HUES64 (cell line): ENCODE measurements at regions not wholly inside any gene's neighbourhood (a gene's known extent, or its start where the extent isn't known, plus 50 kb on each side); places are given as distances from the start of the nearest gene placed in this dataset.
A peak's percentile ranks its signal among the peaks of the same experiment; 100 is the strongest.

Experiments used
- H3K27ac ChIP-seq: 2 replicates; pipeline ENCODE4 v1.7.0; 2013; ENCODE audit warnings: low read depth, low read length, inconsistent platforms
- H3K27me3 ChIP-seq: 2 replicates; pipeline ENCODE4 v1.6.1; 2013; ENCODE audit warnings: mild to moderate bottlenecking, low read length; ENCODE audit not compliant: insufficient read depth
- H3K36me3 ChIP-seq: 2 replicates; pipeline ENCODE4 v1.6.1; 2013; ENCODE audit warnings: mild to moderate bottlenecking, low read length; ENCODE audit not compliant: insufficient read depth
- H3K4me1 ChIP-seq: 2 replicates; pipeline ENCODE4 v1.6.1; 2013; ENCODE audit warnings: mild to moderate bottlenecking, low read length, moderate library complexity; ENCODE audit not compliant: insufficient read depth
- H3K4me3 ChIP-seq: 2 replicates; pipeline ENCODE4 v1.5.1; 2013; ENCODE audit warnings: mild to moderate bottlenecking, low read length, moderate library complexity
- H3K9ac ChIP-seq: 2 replicates; pipeline ENCODE4 v1.6.1; 2013; ENCODE audit warnings: mild to moderate bottlenecking, low read depth, low read length
- H3K9me3 ChIP-seq: 2 replicates; pipeline ENCODE4 v1.6.1; 2013; ENCODE audit warnings: low read depth, low read length; ENCODE audit not compliant: insufficient read depth
- WGBS: fragments of 150-250, 120-280 bp; methylation state at CpG from one replicate; pipeline ENCODE4 v1.1.7; 2013; ENCODE audit warnings: missing lambda C conversion rate; 5-methylcytosine and 5-hydroxymethylcytosine counted together

GRCh38 chr15:93382200-93382820 lies 293.3 kb upstream of the RGMA start:
- H3K4me3 ChIP-seq, result no peak overlapping the region
- H3K27me3 ChIP-seq, result no peaks in the 10 kb centered on the region
- H3K9ac ChIP-seq, result no peak overlapping the region
- H3K4me1 ChIP-seq, result peaks cover 6% of the 10 kb centered on the region
- H3K9me3 ChIP-seq, result no peaks in the 10 kb centered on the region
- no peak overlapping the region for H3K27ac ChIP-seq
- WGBS, result 73% methylated on average over 9 of the region's 9 CpGs
- H3K36me3 ChIP-seq, result no peaks in the 10 kb centered on the region

GRCh38 chr15:93378558-93378957 lies 289.5 kb upstream of the RGMA start:
- WGBS, result 96% methylated on average over 8 of the region's 8 CpGs
- Histone ChIP-seq H3K4me1 (peaks cover 6% of the 10 kb centered on the region), H3K27ac (no peak overlapping the region), H3K4me3 (no peak overlapping the region), H3K27me3 (no peaks in the 10 kb centered on the region), H3K9ac (no peak overlapping the region), H3K36me3 (no peaks in the 10 kb centered on the region), H3K9me3 (no peaks in the 10 kb centered on the region)

DNA sequence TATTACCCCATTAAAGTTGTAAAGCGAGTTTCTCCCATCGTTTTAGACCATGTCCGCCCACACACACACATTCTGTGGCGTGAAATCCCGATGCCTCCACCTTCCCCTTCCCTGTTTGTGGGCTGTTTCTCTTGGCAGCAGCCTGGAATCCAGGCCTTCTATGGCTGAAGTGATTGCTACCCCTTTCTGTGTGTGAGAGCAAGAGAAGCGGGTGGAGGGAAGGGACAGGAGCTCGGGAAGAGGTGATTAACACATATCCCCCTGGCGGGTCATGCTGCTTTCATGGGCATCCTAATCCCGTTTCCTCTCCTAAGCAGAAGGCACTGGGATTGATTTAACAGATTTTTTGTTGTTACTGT lies 283.8 kb upstream of the RGMA start:
- Histone ChIP-seq H3K4me3 (no peak overlapping the region), H3K36me3 (no peaks in the 10 kb centered on the region), H3K9me3 (no peaks in the 10 kb centered on the region), H3K27me3 (no peaks in the 10 kb centered on the region), H3K27ac (no peak overlapping the region), H3K4me1 (no peaks in the 10 kb centered on the region), H3K9ac (no peak overlapping the region)
- 90% methylated on average over 9 of the region's 9 CpGs for WGBS

DNA sequence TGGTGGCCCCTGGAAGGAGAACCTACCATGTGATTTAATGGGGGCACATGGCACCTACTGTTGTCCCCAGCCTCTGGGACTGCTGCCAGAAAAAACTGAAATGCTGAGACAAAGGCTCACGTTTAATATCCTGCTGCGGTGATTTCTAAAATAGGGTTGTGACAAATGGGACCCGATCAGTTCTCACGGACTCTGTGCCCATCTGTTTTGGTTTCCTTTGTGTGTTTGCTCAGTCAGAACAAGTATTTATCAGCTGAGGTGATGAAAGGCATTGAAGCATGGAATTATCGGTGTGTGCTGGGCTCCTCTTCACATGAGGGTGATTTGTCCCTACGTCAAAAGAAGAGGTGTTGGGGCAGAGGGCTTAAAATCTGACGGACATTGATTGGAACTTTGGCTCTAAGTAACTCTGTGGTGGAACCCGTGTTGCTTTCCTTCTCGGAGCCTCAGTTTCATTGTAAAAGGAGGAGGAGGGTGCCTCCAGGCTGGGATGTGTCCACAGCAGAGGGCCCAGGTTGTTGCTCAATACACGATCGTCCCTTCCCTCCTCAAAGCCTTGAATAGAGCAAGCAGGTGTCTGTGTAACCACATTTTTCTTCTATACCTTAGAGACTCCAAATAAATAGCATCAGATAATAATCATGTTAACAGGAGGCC lies 283.3 kb upstream of the RGMA start:
- Histone ChIP-seq H3K9ac (no peak overlapping the region), H3K27me3 (no peaks in the 10 kb centered on the region), H3K4me1 (no peaks in the 10 kb centered on the region), H3K27ac (no peak overlapping the region), H3K9me3 (no peaks in the 10 kb centered on the region), H3K4me3 (no peak overlapping the region), H3K36me3 (no peaks in the 10 kb centered on the region)
- 88% methylated on average over 11 of the region's 11 CpGs for WGBS

DNA sequence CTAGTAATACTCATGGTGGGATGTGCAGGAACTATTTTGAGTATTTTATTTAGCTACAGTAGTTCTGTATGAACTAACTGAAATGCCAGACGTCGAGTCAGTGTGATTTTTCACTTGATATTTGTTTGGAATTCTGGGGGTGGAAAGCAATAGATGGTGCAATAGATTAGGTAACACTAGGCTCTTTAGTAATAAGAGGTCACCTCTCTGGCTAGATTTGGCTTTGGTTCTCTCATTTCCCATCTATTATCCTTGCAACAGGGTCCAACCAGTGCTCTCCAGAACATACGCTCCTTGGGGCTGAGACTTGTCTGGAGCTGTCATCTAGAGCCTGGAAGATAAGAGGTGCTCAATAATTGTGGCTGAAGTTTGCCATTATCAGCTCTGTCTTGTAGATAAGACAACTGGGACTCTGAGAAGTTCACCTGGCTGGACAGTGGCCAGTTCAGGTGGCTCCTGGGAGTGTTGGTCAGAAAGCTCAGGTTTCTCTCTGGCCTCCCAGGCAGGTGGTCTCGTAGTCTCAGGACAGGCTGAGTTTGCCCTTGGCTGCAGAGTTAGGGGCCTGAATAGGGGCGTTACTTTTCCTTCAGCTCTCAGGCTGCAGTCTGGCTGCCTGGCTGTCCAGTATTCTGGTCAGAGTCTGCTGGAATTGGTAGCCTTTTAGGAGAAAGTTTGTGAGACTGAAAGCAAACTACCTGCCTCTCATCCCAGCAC lies 277.5 kb upstream of the RGMA start:
- 37% methylated on average over 5 of the region's 5 CpGs for WGBS
- H3K9ac ChIP-seq, result no peak overlapping the region
- peaks cover 37% of the 10 kb centered on the region for H3K27me3 ChIP-seq
- H3K4me3 ChIP-seq, result no peak overlapping the region
- no peaks in the 10 kb centered on the region for H3K9me3 ChIP-seq
- H3K4me1 ChIP-seq, result peaks cover 35% of the 10 kb centered on the region
- peak overlapping the region; percentile 11; the same call in 1 of the 2 replicates for H3K27ac ChIP-seq
- no peaks in the 10 kb centered on the region for H3K36me3 ChIP-seq

DNA sequence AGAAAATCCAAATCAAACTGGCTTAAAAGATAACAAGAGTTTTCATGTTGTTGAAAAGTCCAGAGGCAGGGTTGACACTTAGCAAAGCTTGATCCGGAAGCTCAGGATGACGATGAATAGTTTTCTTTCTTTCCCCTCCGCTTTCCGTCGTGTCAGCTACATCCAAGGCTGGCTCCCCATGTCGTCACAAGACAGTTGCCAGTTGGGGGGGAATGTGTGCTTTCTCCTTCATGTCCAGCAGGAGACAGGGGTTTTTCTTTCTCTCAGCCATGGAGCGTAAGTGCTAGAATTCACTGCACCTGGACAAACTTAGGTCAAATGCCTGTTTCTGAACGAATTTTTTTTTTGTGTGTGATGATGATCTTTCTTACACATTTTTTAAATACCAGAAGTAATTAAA lies 273.8 kb upstream of the RGMA start:
- WGBS, result 6% methylated on average over 6 of the region's 8 CpGs
- Histone ChIP-seq H3K27me3 (peaks cover 71% of the 10 kb centered on the region), H3K36me3 (no peaks in the 10 kb centered on the region), H3K9ac (no peak overlapping the region), H3K27ac (no peak overlapping the region), H3K4me3 (no peak overlapping the region), H3K4me1 (peaks cover 57% of the 10 kb centered on the region), H3K9me3 (no peaks in the 10 kb centered on the region)

GRCh38 chr15:93362203-93362602 lies 273.2 kb upstream of the RGMA start:
- H3K9me3 ChIP-seq, result no peaks in the 10 kb centered on the region
- H3K9ac ChIP-seq, result no peak overlapping the region
- H3K4me3 ChIP-seq, result no peak overlapping the region
- no peaks in the 10 kb centered on the region for H3K36me3 ChIP-seq
- no peak overlapping the region for H3K27ac ChIP-seq
- H3K4me1 ChIP-seq, result peaks cover 59% of the 10 kb centered on the region
- WGBS, result 2% methylated on average over 3 of the region's 3 CpGs
- peaks cover 78% of the 10 kb centered on the region for H3K27me3 ChIP-seq

- Histone ChIP-seq H3K27me3 (peaks cover 78% of the 10 kb centered on the region), H3K4me3 (no peak overlapping the region), H3K4me1 (peaks cover 54% of the 10 kb centered on the region), H3K27ac (no peak overlapping the region), H3K9me3 (no peaks in the 10 kb centered on the region), H3K9ac (no peak overlapping the region), H3K36me3 (no peaks in the 10 kb centered on the region)
- 78% methylated on average over 3 of the region's 5 CpGs for WGBS
Measured at GRCh38 chr15:93361703-93362102, 272.7 kb upstream of the RGMA start.

DNA sequence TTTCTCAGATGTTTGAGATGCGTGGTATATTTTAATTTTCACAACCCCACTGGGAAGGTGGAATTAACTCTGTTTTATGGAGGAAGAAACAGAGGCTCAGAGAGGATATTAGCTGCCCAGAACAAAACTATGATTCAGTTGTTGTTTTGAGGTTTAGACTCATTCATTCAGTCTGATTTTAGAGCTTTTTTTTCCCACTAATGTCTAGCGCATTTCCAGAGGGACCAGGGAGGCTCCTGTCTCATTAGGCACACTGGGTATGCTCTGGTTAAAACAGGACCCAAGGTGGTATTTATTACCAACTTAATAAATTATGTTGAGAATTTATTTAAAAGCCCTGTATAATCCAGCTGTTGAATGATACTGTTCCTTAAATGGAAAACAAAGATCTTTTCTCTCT lies 272.0 kb upstream of the RGMA start:
- 92% methylated on average over 1 of the region's 2 CpGs for WGBS
- H3K36me3 ChIP-seq, result no peaks in the 10 kb centered on the region
- H3K27me3 ChIP-seq, result peaks cover 78% of the 10 kb centered on the region
- H3K4me1 ChIP-seq, result peaks cover 46% of the 10 kb centered on the region
- no peak overlapping the region for H3K9ac ChIP-seq
- H3K4me3 ChIP-seq, result no peak overlapping the region
- no peaks in the 10 kb centered on the region for H3K9me3 ChIP-seq
- H3K27ac ChIP-seq, result no peak overlapping the region

DNA sequence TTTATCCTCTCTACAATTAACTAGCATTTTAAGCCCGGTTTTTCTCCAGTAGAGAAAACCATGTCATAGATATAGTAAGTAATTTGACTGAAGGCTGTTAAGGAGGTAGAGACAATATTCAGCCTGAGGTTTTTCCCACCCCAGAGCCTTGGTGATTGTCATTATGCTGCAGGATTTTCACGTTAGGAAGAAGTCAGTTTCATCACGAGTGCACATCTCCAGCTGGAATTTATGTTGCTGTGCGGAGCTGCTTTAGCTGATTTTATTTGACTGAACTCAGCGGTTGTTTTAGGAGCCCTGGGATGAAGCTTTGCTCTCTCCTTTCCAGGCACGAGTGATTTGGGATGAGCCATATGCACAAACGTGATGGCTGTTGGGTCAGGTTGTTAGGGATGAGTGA lies 271.3 kb upstream of the RGMA start:
- Histone ChIP-seq H3K9me3 (no peaks in the 10 kb centered on the region), H3K9ac (no peak overlapping the region), H3K36me3 (no peaks in the 10 kb centered on the region), H3K4me1 (peaks cover 40% of the 10 kb centered on the region), H3K4me3 (no peak overlapping the region), H3K27ac (no peak overlapping the region), H3K27me3 (peaks cover 73% of the 10 kb centered on the region)
- WGBS, result 87% methylated on average over 6 of the region's 7 CpGs

- peaks cover 38% of the 10 kb centered on the region for H3K4me1 ChIP-seq
- WGBS, result 88% methylated on average over 15 of the region's 15 CpGs
- H3K36me3 ChIP-seq, result no peaks in the 10 kb centered on the region
- H3K27me3 ChIP-seq, result peaks cover 66% of the 10 kb centered on the region
- H3K9me3 ChIP-seq, result no peaks in the 10 kb centered on the region
- H3K9ac ChIP-seq, result no peak overlapping the region
- no peak overlapping the region for H3K27ac ChIP-seq
- no peak overlapping the region for H3K4me3 ChIP-seq
Measured at GRCh38 chr15:93359425-93360131, 270.6 kb upstream of the RGMA start.
